Right forelimb (tissue), 1 donor: ENCODE measurements at regions not wholly inside any gene's neighbourhood (a gene's known extent, or its start where the extent isn't known, plus 50 kb on each side); places are given as distances from the start of the nearest gene placed in this dataset.
A peak's percentile ranks its signal among the peaks of the same experiment; 100 is the strongest.
"Not testable (repeated sequence)": the region's sequence is repeated elsewhere in the genome, so short reads cannot be mapped to it uniquely, and the experiment has no call there.

Experiments used
- DNase-seq: peaks from one replicate; pipeline ENCODE4 v3.0.0-alpha.2; 2018

DNA sequence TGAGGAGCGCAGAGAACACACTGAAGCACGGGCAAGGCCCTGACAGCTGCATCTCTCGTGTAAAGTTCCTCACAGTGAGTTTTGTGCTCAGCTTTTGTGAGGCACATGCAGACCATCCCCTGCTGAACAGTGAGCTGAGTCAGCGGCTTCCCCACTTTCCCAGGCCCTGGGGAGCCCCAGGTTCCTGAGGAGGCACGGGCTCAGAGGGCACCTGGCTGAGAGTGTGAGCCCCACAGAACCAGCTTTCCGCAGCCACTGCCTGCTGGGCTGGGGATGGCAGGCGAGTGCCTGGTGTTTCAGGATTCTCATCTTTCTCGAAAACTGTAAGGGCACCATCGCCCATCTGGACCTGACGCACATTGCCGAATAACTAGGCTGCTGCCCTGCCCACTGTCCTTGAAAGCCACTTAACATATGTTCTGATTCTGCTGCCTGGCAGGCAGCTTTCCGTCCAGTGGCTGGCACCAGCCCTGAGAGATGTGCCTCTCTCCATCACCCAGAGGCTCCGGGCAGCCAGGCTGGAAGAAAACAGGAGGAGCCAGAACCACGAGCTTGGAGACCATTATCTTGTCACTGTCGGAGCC, 266.7 kb upstream of the FOXF1 start:
- DNase-seq: no peak

DNA sequence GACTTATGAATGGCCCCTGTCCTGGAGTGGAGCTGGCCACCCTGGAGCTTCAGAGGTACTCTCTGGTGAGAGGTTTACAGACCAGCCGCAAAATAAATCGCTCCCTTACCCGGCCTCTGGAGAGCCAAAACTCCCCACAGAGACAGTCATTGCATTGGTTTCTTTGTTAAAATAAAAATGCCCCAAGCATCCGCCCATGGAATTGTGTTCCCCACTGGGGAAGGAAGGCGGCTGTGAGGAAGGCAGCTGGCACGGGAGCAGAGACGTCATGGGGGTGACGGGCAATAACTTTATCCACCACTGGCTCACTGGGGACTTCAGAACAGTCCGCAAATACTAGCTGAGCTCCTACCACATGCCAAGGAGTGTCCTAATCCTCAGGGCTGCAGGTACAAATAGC, 266.2 kb upstream of the FOXF1 start:
- no peak for DNase-seq

DNA sequence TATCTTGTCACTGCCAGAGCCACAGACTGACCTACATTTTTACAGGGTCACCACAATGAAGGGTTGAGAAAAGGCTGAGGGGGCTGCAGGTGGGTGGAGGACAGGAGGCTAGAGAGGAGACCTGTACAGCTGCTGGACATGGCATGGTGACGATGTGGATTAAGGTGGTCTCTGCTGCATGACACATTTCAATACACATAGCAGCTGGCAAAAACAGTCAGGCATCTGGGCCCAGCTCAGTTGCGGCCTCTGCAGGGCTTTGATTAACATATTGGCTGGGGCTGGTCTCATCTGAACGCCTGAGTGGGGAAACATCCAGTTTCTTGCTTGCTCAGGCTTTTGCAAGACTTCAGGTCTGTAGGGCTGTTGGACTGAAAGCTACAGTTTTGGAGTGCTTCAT, 265.4 kb upstream of the FOXF1 start:
- DNase-seq: no peak

DNA sequence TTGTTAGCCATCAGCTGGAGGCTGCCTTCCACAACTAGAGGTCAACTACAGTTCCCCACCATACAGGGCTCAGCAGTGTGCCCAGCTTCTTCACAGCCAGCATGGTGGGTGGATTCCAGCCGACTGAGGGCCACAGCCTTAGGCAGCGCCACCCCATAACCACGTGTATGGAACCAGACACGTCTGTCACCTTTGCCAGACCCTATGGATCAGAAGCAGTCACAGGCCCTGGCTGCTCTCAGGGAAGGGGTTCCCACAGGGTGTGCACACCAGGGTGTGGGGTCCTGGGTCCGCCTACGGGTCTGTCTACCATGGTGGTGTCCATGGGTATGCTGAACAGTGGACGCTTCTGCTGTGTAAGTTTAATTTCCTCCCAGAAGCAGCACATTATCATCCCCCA, 265.0 kb upstream of the FOXF1 start:
- no peak for DNase-seq

DNA sequence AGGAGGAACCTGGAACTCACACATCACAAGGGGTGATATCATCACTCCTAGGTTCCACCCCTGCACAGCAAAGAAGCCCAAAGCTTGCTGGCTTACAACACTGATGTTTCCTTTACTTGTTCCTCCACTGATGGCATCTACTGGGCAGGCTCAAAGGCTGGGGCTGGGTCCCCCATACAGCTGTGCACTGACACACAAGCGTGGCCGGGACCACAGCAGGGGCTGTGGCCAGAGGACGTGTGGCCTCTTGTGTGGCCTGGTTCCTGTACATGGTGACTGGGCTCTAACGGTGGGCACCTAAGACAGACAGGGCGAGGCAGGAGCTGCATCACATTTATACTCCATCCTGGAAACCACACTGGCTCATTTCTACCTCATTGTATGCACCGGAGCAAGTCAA, 264.4 kb upstream of the FOXF1 start:
- DNase-seq: no peak

DNA sequence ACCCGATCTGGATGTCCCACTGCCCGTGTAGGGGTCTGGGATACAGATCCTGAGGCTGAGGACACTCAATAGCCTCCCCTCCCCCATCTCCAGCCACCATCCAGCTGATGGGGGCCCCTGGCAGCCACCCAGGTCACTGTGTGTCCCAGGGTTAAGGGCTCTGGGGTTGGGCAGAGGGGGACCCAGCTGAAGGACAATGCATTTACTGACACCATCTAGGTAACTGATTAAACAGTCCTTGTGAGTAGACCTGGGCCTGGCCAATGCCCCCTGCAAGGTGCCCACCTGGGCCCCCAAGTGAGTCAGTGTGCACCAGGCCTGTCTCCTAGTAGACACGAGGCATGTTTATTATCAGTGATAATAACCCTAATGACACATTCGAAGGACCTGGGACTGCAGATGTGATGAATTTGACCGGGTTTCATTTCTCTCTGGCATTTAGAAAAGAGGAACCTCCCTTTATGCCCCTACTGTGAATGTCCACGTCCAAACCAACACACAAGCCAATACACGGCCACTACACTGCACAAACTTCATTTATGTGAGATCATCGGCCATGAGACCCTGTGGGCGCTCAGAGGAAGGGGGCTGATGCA, 261.9 kb upstream of the FOXF1 start:
- no peak for DNase-seq

DNA sequence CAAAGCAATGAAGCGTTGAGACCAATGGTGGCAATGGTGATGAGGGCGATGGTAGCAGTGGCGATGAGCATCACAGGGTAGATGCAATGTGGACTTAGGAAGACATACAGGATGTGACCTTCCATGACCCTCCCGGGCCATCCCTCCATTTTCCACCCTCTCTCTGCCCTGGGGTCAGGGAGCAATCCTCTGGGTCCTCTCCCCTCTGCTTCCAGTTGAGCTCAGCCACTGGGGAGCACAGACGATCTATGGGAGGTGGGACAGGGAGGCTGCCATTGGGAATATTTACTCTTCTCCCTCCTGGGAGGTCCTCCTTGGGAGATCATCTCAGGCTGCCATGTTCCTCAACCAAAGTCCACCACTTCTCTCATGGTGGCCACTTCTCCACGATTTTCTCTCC, 260.7 kb upstream of the FOXF1 start:
- DNase-seq: no peak

DNA sequence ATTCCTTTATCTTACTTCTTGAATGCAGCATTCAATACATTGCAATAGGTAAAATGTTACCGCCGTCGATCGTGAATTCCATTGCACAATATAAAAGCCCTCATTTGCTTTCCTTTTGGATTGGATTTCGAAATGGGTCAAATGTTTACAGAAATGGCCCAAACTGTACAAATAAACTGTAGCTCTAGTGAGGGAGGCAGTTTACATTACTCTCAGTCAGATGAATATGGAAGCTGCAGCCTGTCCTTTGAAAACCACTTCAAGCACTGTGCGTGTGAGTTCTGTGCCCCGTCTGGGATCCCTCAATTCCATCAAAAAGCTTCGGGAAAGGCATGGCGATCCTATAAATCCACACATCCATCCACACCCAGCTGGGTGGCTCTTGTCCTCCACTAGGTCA, 258.6 kb upstream of the FOXF1 start:
- DNase-seq: no peak

DNA sequence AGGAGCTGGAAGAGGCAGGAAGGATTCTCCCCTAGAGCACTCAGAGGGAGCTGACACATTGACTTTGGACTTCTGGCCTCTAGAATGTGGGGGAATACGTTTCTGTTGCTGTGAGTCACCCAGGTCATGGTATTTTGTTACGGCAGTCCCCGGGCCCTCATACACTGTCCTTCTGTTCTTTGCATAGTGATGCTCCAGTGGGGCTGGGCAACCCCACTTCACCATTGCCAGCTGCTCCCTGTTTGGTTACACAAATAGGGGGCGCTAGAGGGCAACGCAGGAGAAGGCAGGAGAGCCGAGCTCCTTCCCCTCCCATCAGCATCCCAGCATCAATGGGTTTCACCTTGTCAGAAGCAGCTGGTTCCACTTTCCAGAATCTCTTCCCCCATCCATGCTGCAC, 257.7 kb upstream of the FOXF1 start:
- DNase-seq: no peak

DNA sequence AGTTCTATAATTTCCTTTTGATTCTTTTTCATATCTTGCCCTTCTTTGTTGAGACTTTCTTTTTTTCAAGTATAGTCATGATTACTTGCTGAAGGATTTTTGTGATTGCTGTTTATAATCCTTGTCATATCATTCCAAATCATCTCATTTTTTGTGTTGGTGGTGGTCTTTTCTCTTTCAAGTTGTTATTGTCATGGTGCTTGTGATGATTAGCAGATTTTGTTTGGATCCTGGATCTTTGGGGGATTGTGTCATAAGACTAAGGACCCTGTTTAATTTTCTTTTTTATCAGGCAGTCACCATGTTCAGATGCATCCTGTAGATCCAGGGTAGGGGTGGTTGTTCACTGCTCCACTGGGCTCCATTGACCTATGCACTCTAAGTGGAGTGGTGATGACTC, 254.4 kb upstream of the FOXF1 start:
- no peak for DNase-seq

DNA sequence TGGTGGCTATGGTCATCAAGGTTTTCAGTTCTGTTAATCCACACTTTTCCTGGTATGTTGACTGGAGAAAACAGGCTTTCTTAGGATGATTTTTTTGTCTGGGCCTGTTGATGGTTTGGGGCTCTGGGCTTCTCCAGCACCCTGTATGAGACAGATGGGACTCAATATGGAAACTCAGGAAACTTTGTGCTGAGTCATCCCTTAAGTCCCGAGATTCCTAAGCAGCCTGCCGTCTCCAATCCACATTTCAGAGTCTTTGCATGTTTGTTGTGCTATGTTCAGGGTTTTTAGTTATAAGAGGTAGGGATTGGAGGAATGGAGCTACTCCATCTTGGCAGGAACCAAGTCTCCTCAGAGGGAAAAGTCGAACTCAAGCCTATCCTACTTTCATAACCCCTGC, 253.3 kb upstream of the FOXF1 start:
- no peak for DNase-seq

DNA sequence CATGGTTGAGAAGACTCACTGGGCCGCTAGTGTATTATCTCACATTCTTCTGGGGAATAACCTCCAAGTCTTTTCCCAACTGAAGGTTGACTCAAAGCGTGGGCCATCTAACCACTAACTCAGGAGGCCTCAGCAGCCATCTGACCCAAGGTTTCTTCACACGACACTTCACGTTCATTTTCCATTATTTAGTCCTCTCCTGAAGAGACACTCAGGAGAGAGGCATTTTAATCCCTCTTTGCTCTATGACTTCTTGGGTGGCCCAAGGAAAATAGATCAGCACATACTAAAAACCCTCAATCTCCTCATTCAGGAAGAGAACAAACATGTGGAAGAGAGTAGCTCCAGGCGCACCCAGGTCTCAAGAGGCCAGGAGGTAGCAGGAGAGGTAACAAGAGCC, 252.8 kb upstream of the FOXF1 start:
- no peak for DNase-seq

DNA sequence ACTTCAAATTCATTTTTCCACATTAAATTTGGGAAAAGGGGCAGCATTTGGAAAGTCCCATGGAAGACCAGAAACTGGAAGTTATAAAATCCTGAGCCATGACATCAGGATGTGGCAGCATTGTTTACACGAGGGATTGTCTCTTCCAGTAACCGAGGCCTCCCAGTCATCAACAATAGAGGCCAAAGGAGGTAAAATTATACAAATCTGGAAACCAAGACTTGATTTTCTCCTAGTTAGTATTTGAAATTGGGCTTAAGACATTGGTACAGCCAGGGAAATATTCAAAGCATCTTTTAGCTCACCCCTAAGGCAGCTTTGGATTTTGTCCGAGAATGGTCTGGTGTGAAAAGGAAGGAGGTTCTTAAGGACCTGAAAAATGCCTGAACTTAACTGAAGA, 251.6 kb upstream of the FOXF1 start:
- no peak for DNase-seq

DNA sequence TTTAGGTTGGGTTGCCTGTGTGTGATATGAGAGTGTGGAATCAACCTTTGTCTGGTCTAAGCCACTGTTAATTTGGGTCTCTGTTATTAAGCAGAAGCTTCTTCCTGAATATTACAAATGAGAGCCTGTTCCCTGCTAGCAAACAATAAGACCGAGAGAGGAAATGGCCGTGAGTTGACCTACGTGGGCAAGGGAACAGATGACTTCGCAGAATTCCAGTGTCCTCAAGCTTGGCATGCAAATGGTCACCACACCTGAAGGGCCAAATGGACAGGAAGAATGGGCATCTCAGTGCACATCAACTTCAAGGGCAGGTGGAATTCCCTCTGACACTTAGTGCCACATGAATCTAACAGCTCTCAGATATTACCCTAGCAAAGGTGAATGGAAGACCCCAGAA, 250.8 kb upstream of the FOXF1 start:
- DNase-seq: no peak

DNA sequence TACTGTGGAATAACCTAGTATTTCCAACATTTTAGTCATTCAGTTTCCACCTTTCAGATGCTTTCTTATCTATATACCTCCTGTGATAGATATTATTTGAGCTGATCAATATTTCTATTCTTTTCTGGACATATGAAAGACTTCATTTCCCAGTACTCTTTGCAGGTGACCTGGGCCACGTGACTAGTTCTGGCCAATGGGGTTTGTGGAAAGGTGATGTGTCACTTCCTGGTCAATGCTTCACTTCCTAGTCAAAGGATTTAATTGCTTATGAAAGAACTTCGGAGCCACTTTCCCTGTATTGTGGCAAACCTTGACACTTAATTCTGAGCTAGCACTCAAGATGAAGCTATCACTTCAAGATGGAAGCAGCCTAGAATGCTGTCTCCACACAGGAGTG, 248.9 kb upstream of the FOXF1 start:
- no peak for DNase-seq

DNA sequence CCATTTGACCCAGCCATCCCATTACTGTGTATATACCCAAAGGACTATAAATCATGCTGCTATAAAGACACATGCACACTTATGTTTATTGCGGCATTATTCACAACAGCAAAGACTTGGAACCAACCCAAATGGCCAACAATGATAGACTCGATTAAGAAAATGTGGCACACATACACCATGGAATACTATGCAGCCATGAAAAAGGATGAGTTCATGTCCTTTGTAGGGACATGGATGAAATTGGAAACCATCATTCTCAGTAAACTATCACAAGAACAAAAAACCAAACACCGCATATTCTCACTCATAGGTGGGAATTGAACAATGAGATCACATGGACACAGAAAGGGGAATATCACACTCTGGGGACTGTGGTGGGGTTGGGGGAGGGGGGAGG, 242.7 kb upstream of the FOXF1 start:
- not testable (repeated sequence) for DNase-seq

DNA sequence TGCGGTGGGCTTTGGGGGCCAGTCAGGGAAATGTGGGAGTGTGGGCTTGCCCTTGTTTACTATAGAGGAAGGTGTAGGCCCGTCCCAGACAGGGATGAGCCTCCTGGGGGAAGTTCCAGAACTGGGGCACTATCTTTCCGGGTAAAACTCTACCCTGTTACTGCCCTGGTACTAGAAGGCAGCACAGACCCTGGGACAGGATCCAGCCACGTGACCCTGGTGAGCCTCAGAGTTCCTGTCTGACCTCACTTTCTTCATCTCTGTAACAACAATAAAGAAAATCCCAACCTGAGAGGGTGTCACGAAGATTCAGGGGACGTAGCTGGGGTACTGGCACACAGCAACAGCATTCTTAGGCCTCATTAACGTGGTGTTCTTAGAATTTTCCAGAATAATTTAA, 239.6 kb upstream of the FOXF1 start:
- no peak for DNase-seq

DNA sequence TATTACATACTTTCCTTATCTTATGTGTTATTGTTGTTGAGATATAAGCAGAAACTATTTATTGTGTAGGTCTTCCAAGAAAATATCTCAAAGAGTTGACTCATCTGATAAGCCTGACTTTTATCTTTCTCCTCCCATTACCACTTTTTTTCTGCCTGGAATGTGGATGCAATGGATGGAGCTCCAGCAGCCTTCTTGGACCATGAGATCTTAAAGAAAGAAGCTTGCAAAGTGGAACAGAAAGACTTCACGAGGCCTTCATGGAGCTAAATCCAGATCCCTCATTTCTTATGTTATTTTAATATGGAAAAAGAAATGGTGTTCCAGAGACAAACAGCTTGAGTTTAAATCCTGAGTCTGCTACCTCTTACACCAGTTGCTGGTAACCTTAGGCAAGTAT, 237.6 kb upstream of the FOXF1 start:
- DNase-seq: no peak

DNA sequence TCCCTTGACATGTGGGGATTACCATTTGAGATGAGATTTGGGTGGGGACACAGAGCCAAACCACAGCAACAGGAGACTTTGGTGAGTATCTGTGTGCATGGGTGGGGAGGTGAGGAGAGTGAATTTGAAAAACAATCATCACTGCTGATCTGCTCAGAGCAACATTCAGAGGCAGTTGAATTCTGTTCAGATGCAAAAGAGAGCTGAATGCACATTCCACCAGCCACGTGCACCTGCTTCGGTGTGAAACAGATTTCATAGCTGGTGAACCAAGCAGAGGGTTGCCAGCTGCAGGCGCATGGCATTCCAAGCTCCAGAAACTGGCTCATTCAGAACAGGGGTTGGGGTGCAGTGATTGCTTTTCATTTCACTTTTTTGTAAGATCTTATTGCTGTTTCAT, 233.1 kb upstream of the FOXF1 start:
- DNase-seq: no peak

DNA sequence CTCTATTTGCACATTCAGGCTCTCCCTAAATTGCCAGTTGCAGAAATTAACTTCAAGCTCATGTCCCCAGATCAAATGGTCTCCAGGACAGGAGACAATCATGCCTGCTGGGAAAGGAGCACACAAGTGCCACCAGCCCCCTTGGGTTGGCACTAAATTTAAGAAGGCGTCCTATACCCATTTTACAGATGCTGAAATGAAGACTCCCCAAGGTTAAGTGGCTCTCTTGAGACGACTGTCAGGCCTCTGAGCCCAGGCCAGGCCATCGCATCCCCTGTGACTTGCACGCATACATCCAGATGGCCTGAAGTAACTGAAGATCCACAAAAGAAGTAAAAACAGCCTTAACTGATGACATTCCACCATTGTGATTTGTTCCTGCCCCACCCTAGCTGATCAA, 232.5 kb upstream of the FOXF1 start:
- not testable (repeated sequence) for DNase-seq

DNA sequence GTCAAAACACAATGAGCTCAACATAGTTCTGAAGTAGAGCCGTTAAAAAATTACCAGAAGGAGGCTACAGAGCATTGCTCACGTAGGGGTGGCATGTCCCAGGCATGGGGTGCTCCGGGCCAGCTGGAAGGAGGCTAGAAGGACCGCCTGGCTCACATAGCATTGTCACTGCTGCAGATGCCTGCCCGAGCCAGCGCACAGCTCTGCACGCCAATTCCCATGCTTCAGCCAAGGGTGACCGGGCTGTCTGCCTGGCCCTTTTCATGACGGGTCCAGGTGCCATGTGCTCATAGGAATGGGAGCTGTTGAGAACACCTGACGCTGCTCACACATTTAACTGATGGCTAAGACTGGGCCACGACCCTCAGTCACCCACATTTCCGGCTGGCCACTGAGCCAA, 228.9 kb upstream of the FOXF1 start:
- no peak for DNase-seq

DNA sequence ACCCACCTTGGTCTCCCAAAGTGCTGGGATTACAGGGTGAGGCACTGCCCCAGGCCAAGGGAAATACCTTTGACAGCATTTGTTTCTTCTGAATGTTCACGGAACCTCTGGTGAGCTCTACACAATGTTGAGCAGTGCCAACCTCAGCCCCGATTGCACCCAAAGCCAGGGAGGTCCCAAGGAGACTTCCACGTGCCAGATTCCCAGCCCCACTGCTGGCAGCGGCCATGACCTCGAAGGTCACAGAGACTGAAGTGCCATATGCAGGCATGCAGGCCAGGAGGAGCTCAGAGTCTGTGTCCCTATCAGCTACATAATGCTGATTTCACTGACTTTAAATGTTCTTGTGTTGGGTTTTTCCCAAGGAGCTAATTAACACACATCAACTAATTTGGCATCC, 226.4 kb upstream of the FOXF1 start:
- no peak for DNase-seq

DNA sequence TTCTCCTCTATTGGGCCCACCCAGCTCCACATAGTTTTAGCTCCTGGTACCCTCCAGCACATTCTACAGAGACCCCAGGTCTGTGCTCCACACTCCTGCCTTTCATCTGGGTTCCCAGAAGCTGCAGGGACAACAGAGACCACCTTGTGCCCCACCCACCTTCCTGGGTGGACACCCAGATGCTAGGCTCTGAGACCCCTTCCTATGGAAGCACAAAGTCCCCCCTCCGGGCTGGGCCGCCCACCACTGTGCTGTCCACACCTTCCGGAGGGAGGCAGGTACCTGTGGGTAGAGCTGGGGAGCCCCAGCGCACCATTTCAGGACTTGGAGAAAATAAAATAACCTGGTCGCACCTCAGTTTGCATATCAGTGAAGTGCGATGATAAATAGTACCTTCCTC, 224.9 kb upstream of the FOXF1 start:
- DNase-seq: no peak

DNA sequence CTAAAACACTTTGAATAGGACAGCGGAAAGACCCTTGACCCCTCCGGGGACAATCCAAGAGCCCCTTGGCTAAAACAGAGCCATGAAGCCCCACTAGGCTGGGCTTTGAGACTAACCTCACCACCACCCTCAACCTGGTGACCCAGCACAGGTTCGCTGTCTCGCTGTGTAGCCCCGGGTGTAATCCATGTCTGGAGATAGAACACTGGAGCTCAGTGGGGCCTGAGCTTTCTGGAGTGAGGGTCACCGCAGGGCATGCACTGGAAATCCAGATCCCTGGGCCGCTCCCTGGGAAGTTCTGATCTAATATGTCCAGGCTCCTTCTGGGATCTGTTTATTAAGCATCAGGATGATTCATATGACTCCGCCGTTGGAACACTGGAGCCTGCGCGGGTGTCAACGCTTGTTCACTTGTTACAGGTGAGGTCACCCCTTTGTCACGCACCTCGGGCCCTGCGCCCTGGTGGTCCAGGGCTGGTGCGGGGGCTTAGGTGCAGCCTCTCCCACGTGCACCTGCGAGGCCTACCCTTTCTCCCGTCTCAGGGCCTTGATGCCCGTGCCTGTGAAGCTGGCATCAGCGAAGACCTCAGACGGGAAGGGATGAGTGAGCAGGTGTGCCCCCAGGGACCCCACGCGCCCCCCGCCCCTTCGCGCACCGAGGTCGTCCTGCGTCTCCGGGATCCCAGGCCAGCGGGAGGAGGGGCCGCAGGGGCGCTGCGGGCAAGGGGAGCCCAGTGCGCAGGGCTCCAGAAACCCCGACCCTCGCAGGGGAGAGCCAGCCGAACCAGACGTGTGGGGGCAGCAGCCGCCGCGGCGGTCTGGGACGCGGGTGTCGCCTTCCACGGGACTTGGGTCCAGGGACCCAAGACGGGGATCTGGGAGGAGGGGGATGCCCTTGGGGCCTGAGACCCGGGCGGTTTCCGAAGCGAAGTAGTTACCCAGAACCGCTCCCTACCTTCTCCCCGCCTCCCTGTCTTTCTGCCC, 224.1 kb upstream of the FOXF1 start:
- DNase-seq: peak; percentile 22
